GM12878 (cell line): ENCODE measurements at regions not wholly inside any gene's neighbourhood (a gene's known extent, or its start where the extent isn't known, plus 50 kb on each side); places are given as distances from the start of the nearest gene placed in this dataset.

Experiments
- BMI1 ChIP-seq: fragments of 450-650 bp; IDR thresholded peaks from 2 replicates; pipeline ENCODE4 v1.6.1; 2016; ENCODE audit warnings: mild to moderate bottlenecking, moderate library complexity, borderline replicate concordance
- POLR2A ChIP-seq: IDR thresholded peaks from 2 replicates; pipeline ENCODE4 v1.6.1; 2011; ENCODE audit warnings: low read depth, mild to moderate bottlenecking, low read length

DNA sequence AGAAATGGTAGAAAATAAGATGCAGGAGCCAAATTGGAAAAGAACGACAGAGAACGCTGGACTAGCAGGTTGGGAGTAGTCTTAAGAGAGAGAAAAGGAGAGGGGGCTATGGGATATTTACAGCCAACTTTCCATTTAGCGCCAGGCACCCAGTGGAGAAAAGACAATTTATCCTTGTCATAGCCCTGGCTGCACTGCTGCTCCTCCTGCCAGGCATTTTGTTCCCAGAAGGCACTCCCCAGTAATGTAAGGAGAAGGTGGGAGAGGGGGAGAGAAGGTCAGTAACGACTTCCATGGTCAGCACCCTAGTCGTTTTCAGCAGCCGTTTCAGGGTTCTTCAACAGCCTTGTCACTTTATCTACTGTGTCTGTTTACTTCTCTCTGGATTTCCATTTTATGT, 159.0 kb downstream of the TRMT11 start:
- TF ChIP-seq BMI1, result no peak
- no peak for TF ChIP-seq POLR2A
